ENCODE measurements at regions not wholly inside any gene's neighbourhood (a gene's known extent, or its start where the extent isn't known, plus 50 kb on each side); places are given as distances from the start of the nearest gene placed in this dataset.

GRCh38 chr2:16010011-16010410 lies 69.7 kb downstream of the MYCN start:
- DNase-seq: no peak

- DNase-seq: no peak
These were observed 69.2 kb downstream of the MYCN start for GRCh38 chr2:16009560-16009959.

- no peak for DNase-seq
These were observed 68.5 kb downstream of the MYCN start for GRCh38 chr2:16008856-16009255.

GRCh38 chr2:16008331-16008850 lies 68.0 kb downstream of the MYCN start:
- no peak for DNase-seq

GRCh38 chr2:16007167-16007934 lies 67.0 kb downstream of the MYCN start:
- DNase-seq: no peak

- DNase-seq: no peak
These were observed 66.3 kb downstream of the MYCN start for GRCh38 chr2:16006537-16007166.

- DNase-seq: no peak
These were observed 65.6 kb downstream of the MYCN start for GRCh38 chr2:16005816-16006536.

GRCh38 chr2:16005389-16005788 lies 65.0 kb downstream of the MYCN start:
- DNase-seq: no peak

GRCh38 chr2:16003809-16004208 lies 63.5 kb downstream of the MYCN start:
- no peak for DNase-seq

- no peak for DNase-seq
These were observed 62.8 kb downstream of the MYCN start for GRCh38 chr2:16003152-16003551.

- DNase-seq: no peak
These were observed 62.2 kb downstream of the MYCN start for GRCh38 chr2:16002575-16002974.

GRCh38 chr2:16002144-16002543 lies 61.8 kb downstream of the MYCN start:
- no peak for DNase-seq

- DNase-seq: no peak
These were observed 60.3 kb downstream of the MYCN start for GRCh38 chr2:16000642-16001041.

- no peak for DNase-seq
These were observed 59.5 kb downstream of the MYCN start for GRCh38 chr2:15999596-16000469.

GRCh38 chr2:15997728-15998280 lies 57.5 kb downstream of the MYCN start:
- no peak for DNase-seq

- no peak for DNase-seq
These were observed 56.4 kb downstream of the MYCN start for GRCh38 chr2:15996536-15997423.

All from retina (tissue), 1 donor.